Transverse colon (tissue), 3 donors: ENCODE measurements at regions not wholly inside any gene's neighbourhood (a gene's known extent, or its start where the extent isn't known, plus 50 kb on each side); places are given as distances from the start of the nearest gene placed in this dataset.

Source experiments
- POLR2A ChIP-seq: fragments of 450-650 bp; IDR thresholded peaks from one replicate; pipeline ENCODE4 v1.6.1; 2016; ENCODE audit warnings: antibody characterized with exemption, mild to moderate bottlenecking, moderate library complexity
- TF ChIP-seq, protein P1 (sequence below), 5 experiments: fragments of 200-600 bp in 3 of 5; fragments of 450-650 bp in 2 of 5; sonication (generic) in 3 of 5; IDR thresholded peaks; 1 replicate in 2 of 5; 2 replicates in 3 of 5; pipeline ENCODE4 v1.5.1; 2016 to 2017; ENCODE audit warnings: antibody characterized with exemption in 5 of 5, inconsistent platforms in 3 of 5, mild to moderate bottlenecking in 2 of 5, moderate library complexity in 1 of 5

DNA sequence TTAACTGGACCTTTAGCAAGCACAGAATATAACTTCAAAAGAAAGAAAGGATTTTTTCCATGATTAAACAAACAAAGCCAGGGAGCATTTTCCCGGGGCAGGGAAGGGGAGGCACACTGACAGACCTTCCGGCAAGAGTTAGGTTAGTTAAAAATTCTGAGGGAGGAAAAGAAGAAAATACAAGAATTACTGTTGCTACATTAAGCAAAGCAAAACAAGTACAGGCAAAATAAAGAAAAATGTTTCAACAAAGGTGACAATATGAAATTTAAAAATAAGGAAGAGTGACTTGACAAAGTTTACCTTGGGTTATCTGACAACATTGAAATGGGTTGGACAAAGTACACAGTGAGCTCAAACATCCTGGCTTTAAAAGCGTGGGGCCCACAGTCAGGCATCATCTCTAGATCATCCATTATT, 51.5 kb downstream of the KLF12 start:
- no peak for TF ChIP-seq POLR2A
- TF ChIP-seq, protein P1, sequence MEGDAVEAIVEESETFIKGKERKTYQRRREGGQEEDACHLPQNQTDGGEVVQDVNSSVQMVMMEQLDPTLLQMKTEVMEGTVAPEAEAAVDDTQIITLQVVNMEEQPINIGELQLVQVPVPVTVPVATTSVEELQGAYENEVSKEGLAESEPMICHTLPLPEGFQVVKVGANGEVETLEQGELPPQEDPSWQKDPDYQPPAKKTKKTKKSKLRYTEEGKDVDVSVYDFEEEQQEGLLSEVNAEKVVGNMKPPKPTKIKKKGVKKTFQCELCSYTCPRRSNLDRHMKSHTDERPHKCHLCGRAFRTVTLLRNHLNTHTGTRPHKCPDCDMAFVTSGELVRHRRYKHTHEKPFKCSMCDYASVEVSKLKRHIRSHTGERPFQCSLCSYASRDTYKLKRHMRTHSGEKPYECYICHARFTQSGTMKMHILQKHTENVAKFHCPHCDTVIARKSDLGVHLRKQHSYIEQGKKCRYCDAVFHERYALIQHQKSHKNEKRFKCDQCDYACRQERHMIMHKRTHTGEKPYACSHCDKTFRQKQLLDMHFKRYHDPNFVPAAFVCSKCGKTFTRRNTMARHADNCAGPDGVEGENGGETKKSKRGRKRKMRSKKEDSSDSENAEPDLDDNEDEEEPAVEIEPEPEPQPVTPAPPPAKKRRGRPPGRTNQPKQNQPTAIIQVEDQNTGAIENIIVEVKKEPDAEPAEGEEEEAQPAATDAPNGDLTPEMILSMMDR (IDR thresholded peaks at IDR 0.05), result no peak
